BJ (cell line): ENCODE measurements at regions not wholly inside any gene's neighbourhood (a gene's known extent, or its start where the extent isn't known, plus 50 kb on each side); places are given as distances from the start of the nearest gene placed in this dataset.

Experiments
- CTCF ChIA-PET: fragments of 350-600 bp; formaldehyde crosslinking; extraction: SDS; loops from one replicate; lab custom pipeline; 2021; ENCODE audit warnings: antibody characterized with exemption, inconsistent platforms; lab: Yijun Ruan, JAX
- POLR2A ChIA-PET: fragments of 300-600 bp; sonication (Branson Sonifier 250); formaldehyde crosslinking; extraction: SDS; loops from one replicate; lab custom pipeline; 2021; ENCODE audit warnings: antibody characterized with exemption; lab: Charles Lee
- DNase-seq: peaks from one replicate; pipeline ENCODE4 v3.0.0-alpha.2; 2011; ENCODE audit warnings: low read depth
- H3K27me3 ChIP-seq: 2 replicates; pipeline ENCODE4 v1.6.0; 2011; ENCODE audit warnings: low read length; ENCODE audit not compliant: control insufficient read depth, insufficient read depth
- H3K36me3 ChIP-seq: 2 replicates; pipeline ENCODE4 v1.5.1; 2011; ENCODE audit warnings: low read length; ENCODE audit not compliant: control insufficient read depth, insufficient read depth
- H3K4me3 ChIP-seq: 2 replicates; pipeline ENCODE4 v1.5.1; 2011; ENCODE audit warnings: low read depth, mild to moderate bottlenecking, control low read depth, low read length
- TF ChIP-seq, protein P1 (sequence below): IDR thresholded peaks from 2 replicates; pipeline ENCODE4 v1.5.1; 2011; ENCODE audit warnings: low read depth, mild to moderate bottlenecking, control low read depth, inconsistent platforms, low read length, moderate library complexity; ENCODE audit not compliant: insufficient read depth

DNA sequence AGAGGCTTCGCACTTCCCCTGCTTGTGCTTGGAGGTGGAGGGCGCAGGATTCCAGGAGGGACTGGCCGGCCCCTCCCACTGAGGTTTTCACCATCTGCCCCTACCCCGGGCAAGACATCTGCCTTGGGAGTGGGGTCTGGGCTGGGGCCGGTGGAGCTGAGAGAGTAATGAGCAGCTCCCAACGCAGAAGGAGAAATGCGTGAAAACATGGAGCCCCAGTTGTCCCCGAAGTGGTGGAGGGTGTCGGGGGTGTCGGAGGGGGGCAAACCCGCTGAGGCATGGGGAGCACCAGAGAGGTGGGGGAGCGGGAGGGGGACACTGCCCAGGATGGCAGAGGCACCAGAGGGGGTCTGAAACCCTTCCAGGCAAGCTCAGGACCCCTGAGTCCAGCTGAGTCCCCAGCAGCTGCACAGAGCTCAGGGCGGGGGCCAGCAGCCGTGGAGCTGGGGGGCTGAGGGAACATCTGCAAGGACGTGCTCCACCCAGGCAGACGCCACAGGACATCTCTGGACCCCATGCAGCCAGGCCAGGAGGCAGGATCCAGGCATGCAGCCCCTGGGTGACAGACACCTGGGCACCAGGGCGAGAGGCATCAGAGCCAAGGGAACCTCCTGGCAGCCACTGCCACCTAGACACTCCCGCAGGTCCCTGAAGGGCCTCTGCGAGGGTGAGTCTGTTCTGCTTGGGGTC, 110.6 kb downstream of the SIK1 start:
- Histone ChIP-seq H3K4me3 (no peak overlapping the region), H3K36me3 (no peaks in the 10 kb centered on the region), H3K27me3 (peaks cover 2% of the 10 kb centered on the region; the same call in 1 of the 2 replicates)
- no peak for DNase-seq
- CTCF ChIA-PET: interaction anchor here (1.1 kb wide), 1 partner anchor 329 kb away, joined by 3 read pairs; no protein-coding TSS in a partner anchor
- POLR2A ChIA-PET: no interaction called here
- TF ChIP-seq, protein P1, sequence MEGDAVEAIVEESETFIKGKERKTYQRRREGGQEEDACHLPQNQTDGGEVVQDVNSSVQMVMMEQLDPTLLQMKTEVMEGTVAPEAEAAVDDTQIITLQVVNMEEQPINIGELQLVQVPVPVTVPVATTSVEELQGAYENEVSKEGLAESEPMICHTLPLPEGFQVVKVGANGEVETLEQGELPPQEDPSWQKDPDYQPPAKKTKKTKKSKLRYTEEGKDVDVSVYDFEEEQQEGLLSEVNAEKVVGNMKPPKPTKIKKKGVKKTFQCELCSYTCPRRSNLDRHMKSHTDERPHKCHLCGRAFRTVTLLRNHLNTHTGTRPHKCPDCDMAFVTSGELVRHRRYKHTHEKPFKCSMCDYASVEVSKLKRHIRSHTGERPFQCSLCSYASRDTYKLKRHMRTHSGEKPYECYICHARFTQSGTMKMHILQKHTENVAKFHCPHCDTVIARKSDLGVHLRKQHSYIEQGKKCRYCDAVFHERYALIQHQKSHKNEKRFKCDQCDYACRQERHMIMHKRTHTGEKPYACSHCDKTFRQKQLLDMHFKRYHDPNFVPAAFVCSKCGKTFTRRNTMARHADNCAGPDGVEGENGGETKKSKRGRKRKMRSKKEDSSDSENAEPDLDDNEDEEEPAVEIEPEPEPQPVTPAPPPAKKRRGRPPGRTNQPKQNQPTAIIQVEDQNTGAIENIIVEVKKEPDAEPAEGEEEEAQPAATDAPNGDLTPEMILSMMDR: no peak

DNA sequence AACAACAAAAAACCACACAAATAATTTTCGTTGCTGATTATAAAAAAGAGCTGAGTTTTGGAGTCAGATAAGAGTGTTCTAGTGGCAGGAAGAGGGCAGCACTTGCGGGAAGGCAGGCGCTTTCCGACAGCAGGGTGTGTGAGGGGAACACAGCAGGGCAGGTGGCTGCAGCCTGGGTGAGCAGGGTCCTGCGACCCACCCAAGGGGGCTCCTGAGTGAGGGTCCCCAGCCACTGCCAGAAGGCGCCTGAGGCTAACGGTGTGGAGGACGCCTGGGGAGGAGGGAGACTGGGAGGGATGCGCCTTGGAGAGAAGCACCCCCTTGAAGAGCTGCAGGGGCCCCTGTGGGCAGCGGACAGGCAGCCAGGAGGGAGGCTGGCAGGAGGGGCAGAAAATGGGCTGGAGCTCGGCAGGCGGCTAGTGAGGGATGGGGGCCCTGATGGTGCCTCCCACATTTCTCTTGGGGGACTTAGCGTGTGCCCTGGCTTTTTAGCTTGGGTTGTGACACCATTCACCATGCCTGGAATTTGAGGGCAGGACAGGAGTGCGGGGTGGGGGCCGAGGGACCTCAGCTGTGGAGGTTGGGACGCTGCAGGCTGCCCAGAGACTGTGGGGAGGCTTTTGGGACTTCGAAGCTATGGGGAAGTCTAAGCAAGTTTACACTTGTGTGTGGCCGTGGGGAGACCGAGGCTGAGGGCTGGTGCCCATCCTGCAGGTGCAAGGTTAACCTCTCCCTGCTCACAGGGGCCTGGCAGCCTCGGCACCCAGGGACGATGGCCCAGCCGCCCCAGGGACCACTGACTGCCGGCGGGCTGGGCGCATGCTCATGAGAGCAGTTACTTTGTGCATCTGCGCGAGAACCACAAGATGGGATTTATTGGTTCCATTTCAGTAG, 111.4 kb downstream of the SIK1 start:
- peaks cover 2% of the 10 kb centered on the region; the same call in 1 of the 2 replicates for H3K27me3 ChIP-seq
- DNase-seq: no peak
- TF ChIP-seq, protein P1: peak; percentile 16; the same call in 1 of the 2 replicates
- no peaks in the 10 kb centered on the region for H3K36me3 ChIP-seq
- ChIA-PET POLR2A (no interaction called here), CTCF (interaction anchor here (0.7 to 1.1 kb wide), 2 partner anchors 9 to 330 kb away, joined by 3 read pairs; no protein-coding TSS in a partner anchor)
- H3K4me3 ChIP-seq: no peak overlapping the region

DNA sequence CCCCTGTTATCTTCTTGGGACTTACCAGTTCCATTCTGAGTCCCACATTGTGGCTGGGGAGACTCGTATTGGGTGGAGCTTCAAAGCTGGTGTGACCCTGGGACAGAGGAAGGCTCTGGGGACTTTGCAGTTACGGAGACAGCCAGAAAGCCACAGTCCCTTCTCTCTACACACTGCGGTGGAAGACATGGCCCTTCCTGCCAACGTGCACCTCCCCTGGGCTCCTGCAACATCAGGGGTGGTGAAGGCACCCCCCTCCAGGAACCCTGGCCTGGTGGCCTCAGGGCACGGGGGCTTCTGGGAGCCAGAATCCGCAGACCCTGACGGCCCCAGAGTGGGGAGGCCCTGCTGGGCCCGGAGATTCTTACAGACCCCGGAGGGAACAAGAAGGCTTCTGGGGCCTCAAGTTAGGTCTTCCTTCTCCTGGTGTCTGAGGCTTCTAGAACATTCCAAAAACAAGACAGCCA, 113.0 kb downstream of the SIK1 start:
- CTCF ChIA-PET: interaction anchor here (0.6 kb wide), 1 partner anchor 58 kb away, joined by 3 read pairs; no protein-coding TSS in a partner anchor

DNA sequence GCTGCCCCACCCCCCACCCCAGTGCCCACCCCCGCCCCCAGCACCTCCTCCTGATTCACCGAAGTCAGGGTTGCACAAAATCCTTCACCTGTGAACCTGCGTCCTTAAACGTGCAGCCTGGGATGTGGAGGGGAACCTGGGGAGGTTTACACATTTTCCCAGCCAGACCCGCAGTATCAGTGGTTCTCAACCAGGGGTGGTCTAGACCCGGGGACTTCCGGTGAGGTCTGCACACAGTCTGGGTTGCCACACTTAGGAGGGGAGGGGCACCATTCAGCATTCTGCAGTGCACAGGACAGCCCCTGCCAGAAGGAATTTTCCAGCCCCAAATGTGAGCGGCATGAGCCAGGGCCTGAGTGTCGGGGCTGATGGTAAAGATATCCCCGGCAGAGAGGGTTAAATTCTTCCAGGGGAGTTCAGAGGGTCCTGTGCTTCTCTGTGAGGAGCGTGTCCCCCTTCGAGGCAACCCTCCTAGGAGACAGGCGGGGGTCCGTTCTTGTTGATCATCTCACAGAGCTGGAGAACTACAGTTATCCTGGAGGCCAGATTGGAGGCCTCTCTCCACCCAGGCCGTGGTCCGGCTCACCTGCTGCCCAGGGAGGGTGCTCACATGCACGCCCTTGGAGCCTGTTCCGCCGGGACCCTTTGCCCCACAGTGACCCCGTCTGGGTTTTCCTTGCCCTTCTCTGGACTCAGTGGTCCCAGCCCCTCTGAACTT, 113.6 kb downstream of the SIK1 start:
- ChIA-PET CTCF (interaction anchor here (0.6 kb wide), 1 partner anchor 59 kb away, joined by 3 read pairs; no protein-coding TSS in a partner anchor), POLR2A (no interaction called here)
- DNase-seq: no peak
- Histone ChIP-seq H3K27me3 (peaks cover 2% of the 10 kb centered on the region; the same call in 1 of the 2 replicates), H3K4me3 (no peak overlapping the region), H3K36me3 (no peaks in the 10 kb centered on the region)
- TF ChIP-seq, protein P1: no peak

More for the DNA sequence above, 113.0 kb downstream of the SIK1 start:
- H3K36me3 ChIP-seq: no peaks in the 10 kb centered on the region
- H3K4me3 ChIP-seq: no peak overlapping the region
- no peak for DNase-seq
- peaks cover 2% of the 10 kb centered on the region; the same call in 1 of the 2 replicates for H3K27me3 ChIP-seq
- POLR2A ChIA-PET: no interaction called here
- TF ChIP-seq, protein P1: no peak
